ENCODE measurements at regions not wholly inside any gene's neighbourhood (a gene's known extent, or its start where the extent isn't known, plus 50 kb on each side); places are given as distances from the start of the nearest gene placed in this dataset.

DNA sequence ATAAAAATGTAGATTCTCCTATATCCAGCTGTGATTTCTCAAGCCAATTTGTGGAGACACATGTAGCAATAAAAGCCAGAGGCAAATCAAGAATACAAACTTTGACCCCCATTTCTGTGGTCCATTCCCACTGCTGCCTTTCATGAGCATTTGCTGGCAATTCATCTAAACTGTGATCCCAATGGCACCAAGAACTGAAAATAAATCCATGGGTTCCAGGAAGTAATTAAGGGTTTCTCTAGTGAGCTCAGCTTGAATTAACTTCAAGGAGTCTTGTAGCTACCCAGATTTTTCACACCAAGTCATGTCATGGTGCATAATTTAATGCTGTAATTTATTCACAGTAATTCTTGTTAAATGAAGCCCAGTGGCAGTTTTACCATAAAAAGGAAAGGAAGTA, 145.0 kb upstream of the SMC2 start:
- Histone ChIP-seq H3K4me1 (no peaks in the 10 kb centered on the region), H3K4me3 (no peak overlapping the region), H3K9me3 (no peaks in the 10 kb centered on the region), H3K27me3 (no peaks in the 10 kb centered on the region), H3K36me3 (no peaks in the 10 kb centered on the region), H3K27ac (no peak overlapping the region)
- intact Hi-C loops (cut with DNase I; ENCODE audit: low total_unique reads): no loop called here
- TF ChIP-seq POLR2A (IDR thresholded peaks at IDR 0.05): no peak
- DNase-seq: no peak

DNA sequence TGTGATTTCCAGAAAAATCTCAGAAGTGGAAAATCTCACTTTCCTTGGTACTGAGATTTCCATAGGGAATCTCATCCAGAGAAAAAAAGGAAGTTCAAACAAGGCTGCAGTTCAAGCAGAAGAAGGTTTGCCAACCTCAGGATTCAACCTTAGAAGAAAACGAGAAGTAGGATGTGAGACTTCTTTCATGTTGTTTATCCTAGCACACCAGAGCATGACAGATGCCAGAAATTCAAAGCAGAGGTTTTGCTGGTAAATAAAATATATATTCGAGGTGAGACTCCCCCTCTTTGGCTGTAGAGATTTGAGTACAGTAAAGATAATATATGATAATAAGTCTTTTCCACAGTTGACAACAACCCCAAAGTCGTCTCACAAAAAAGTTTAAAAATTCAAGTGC, 116.9 kb upstream of the SMC2 start:
- no peak for DNase-seq

DNA sequence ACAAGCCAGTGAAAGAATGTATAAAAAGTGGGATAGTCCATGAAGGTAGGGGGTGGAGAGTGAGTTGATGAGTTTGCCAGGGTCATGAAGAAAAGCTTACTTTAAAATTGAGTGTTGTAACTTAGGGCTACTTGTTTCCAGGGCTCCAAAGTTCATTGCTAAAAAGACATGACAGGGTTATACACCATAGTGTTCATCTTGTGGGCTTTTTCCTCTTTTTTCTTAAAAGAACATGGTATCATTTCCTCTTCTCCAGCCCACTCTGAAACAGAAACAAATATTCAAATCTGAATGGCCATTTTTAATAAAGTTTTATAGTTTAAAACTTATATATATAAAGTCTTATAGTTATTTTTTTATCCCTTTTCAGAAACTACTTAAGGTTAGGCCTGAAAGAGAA, 115.7 kb upstream of the SMC2 start:
- H3K4me1 ChIP-seq: no peaks in the 10 kb centered on the region
- intact Hi-C loops (cut with DNase I; ENCODE audit: low total_unique reads): no loop called here
- H3K4me3 ChIP-seq: no peak overlapping the region
- H3K36me3 ChIP-seq: no peaks in the 10 kb centered on the region
- H3K9me3 ChIP-seq: no peaks in the 10 kb centered on the region
- DNase-seq: no peak
- H3K27ac ChIP-seq: no peak overlapping the region
- H3K27me3 ChIP-seq: no peaks in the 10 kb centered on the region
- TF ChIP-seq, protein P1, sequence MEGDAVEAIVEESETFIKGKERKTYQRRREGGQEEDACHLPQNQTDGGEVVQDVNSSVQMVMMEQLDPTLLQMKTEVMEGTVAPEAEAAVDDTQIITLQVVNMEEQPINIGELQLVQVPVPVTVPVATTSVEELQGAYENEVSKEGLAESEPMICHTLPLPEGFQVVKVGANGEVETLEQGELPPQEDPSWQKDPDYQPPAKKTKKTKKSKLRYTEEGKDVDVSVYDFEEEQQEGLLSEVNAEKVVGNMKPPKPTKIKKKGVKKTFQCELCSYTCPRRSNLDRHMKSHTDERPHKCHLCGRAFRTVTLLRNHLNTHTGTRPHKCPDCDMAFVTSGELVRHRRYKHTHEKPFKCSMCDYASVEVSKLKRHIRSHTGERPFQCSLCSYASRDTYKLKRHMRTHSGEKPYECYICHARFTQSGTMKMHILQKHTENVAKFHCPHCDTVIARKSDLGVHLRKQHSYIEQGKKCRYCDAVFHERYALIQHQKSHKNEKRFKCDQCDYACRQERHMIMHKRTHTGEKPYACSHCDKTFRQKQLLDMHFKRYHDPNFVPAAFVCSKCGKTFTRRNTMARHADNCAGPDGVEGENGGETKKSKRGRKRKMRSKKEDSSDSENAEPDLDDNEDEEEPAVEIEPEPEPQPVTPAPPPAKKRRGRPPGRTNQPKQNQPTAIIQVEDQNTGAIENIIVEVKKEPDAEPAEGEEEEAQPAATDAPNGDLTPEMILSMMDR (IDR thresholded peaks at IDR 0.05): no peak
- TF ChIP-seq POLR2A (IDR thresholded peaks at IDR 0.05): no peak

More for the DNA sequence above, 116.9 kb upstream of the SMC2 start:
- intact Hi-C loops (cut with DNase I; ENCODE audit: low total_unique reads): no loop called here
- no peaks in the 10 kb centered on the region for H3K9me3 ChIP-seq
- H3K4me1 ChIP-seq: no peaks in the 10 kb centered on the region
- TF ChIP-seq, protein P1 (IDR thresholded peaks at IDR 0.05): no peak
- TF ChIP-seq POLR2A (IDR thresholded peaks at IDR 0.05): no peak
- no peaks in the 10 kb centered on the region for H3K36me3 ChIP-seq
- H3K27me3 ChIP-seq: no peaks in the 10 kb centered on the region
- no peak overlapping the region for H3K4me3 ChIP-seq
- no peak overlapping the region for H3K27ac ChIP-seq

DNA sequence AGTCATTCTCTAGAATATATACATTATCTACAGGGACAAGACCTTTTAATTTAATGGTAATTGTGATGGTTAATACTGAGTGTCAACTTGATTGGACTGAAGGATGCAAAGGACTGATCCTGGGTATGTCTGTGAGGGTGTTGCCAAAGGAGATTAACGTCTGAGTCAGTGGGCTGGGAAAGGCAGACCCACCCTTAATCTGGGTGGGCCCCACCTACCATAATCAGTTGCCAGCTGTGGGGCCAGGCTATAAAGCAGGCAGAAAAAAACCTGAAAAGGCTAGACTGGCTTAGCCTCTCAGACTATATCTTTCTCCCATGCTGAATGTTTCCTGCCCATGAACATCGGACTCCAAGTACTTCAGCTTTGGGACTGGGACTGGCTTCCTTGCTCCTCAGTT, 112.2 kb upstream of the SMC2 start:
- TF ChIP-seq, protein P1 (IDR thresholded peaks at IDR 0.05): no peak
- TF ChIP-seq POLR2A (IDR thresholded peaks at IDR 0.05): no peak

DNA sequence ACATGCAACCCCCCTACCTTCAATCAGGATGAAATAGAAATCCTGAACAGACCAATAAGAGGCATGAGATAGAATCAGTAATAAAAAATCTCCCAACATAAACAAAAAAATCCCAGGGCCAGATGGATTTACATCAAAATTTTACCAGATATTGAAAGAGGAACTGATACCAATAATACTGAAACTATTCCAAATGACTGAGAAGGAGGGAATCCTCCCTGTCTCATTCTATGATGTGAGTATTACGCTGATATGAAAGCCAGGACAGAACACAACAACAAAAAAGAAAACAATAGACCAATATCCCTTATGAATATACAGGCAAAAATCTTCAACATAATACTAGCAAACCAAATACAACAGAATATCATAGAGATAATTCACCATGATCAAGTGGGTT, 109.0 kb upstream of the SMC2 start:
- Histone ChIP-seq H3K9me3 (no peaks in the 10 kb centered on the region), H3K4me3 (no peak overlapping the region), H3K36me3 (no peaks in the 10 kb centered on the region), H3K4me1 (no peaks in the 10 kb centered on the region), H3K27me3 (no peaks in the 10 kb centered on the region), H3K27ac (no peak overlapping the region)
- intact Hi-C loops (cut with DNase I; ENCODE audit: low total_unique reads): no loop called here
- no peak for DNase-seq
- TF ChIP-seq, protein P1 (IDR thresholded peaks at IDR 0.05): no peak
- no peak for TF ChIP-seq POLR2A (IDR thresholded peaks at IDR 0.05)

More for the DNA sequence above, 112.2 kb upstream of the SMC2 start:
- no peaks in the 10 kb centered on the region for H3K27me3 ChIP-seq
- H3K4me3 ChIP-seq: no peak overlapping the region
- no peaks in the 10 kb centered on the region for H3K36me3 ChIP-seq
- H3K9me3 ChIP-seq: no peaks in the 10 kb centered on the region
- H3K27ac ChIP-seq: no peak overlapping the region
- H3K4me1 ChIP-seq: no peaks in the 10 kb centered on the region
- no peak for DNase-seq
- intact Hi-C loops (cut with DNase I; ENCODE audit: low total_unique reads): no loop called here

DNA sequence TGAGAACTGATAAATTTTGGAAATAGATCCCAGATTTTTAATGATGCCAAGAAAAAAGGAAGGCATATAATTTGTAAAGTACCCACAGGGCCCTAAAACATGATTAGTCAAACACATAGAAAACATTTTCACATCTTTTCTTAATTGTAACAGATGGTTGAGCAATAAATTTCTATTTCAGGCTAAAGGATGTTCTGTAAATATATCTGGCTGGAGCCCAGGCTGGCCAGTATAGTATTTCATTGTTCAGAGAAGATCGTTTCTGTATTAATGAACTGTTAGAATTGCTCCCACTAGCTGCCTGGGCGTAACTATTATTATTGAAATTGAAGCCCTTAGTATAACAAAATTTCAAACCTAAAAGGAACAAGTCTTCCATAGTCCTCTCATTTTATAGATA, 105.3 kb upstream of the SMC2 start:
- DNase-seq: no peak
- intact Hi-C loops (cut with DNase I; ENCODE audit: low total_unique reads): no loop called here
- no peaks in the 10 kb centered on the region for H3K27me3 ChIP-seq
- no peak overlapping the region for H3K4me3 ChIP-seq
- TF ChIP-seq POLR2A (IDR thresholded peaks at IDR 0.05): no peak
- TF ChIP-seq, protein P1 (IDR thresholded peaks at IDR 0.05): no peak
- no peaks in the 10 kb centered on the region for H3K9me3 ChIP-seq
- no peak overlapping the region for H3K27ac ChIP-seq
- H3K36me3 ChIP-seq: no peaks in the 10 kb centered on the region
- H3K4me1 ChIP-seq: no peaks in the 10 kb centered on the region
